DMS153 treated with DMSO at 0.1 percent for 48 hours (cell line): ENCODE measurements at regions not wholly inside any gene's neighbourhood (a gene's known extent, or its start where the extent isn't known, plus 50 kb on each side); places are given as distances from the start of the nearest gene placed in this dataset.

Experiments used
- DNase-seq: peaks from one replicate; lab custom pipeline; 2025; ENCODE audit not compliant: unreplicated experiment; lab: John Stamatoyannopoulos, UW

- no peak for DNase-seq
Measured at GRCh38 chr1:17929224-17929623, 174.1 kb downstream of the ACTL8 start.

GRCh38 chr1:17930635-17931034 lies 175.5 kb downstream of the ACTL8 start:
- no peak for DNase-seq

- no peak for DNase-seq
Measured at GRCh38 chr1:17932164-17932563, 175.4 kb upstream of the IGSF21 start.

GRCh38 chr1:17933501-17933900 lies 174.1 kb upstream of the IGSF21 start:
- DNase-seq, result no peak

- DNase-seq, result no peak
Measured at GRCh38 chr1:17933971-17934370, 173.6 kb upstream of the IGSF21 start.

- DNase-seq, result no peak
Measured at GRCh38 chr1:17935230-17935629, 172.4 kb upstream of the IGSF21 start.

- no peak for DNase-seq
Measured at GRCh38 chr1:17941431-17942189, 166.0 kb upstream of the IGSF21 start.

GRCh38 chr1:17943506-17943905 lies 164.1 kb upstream of the IGSF21 start:
- DNase-seq, result no peak

- no peak for DNase-seq
Measured at GRCh38 chr1:17944646-17945045, 163.0 kb upstream of the IGSF21 start.

- no peak for DNase-seq
Measured at GRCh38 chr1:17946434-17946833, 161.2 kb upstream of the IGSF21 start.

GRCh38 chr1:17948594-17948993 lies 159.0 kb upstream of the IGSF21 start:
- no peak for DNase-seq

- DNase-seq, result no peak
Measured at GRCh38 chr1:17949511-17949910, 158.1 kb upstream of the IGSF21 start.

GRCh38 chr1:17950728-17951127 lies 156.9 kb upstream of the IGSF21 start:
- no peak for DNase-seq

- no peak for DNase-seq
Measured at GRCh38 chr1:17952506-17952905, 155.1 kb upstream of the IGSF21 start.

GRCh38 chr1:17953921-17954320 lies 153.7 kb upstream of the IGSF21 start:
- DNase-seq, result no peak

GRCh38 chr1:17955302-17956285 lies 152.0 kb upstream of the IGSF21 start:
- no peak for DNase-seq

- no peak for DNase-seq
Measured at GRCh38 chr1:17957588-17958267, 149.9 kb upstream of the IGSF21 start.

- DNase-seq, result no peak
Measured at GRCh38 chr1:17958704-17959103, 148.9 kb upstream of the IGSF21 start.

- no peak for DNase-seq
Measured at GRCh38 chr1:17963513-17963912, 144.1 kb upstream of the IGSF21 start.

- no peak for DNase-seq
Measured at GRCh38 chr1:17965515-17966100, 142.0 kb upstream of the IGSF21 start.

GRCh38 chr1:17966341-17966740 lies 141.3 kb upstream of the IGSF21 start:
- no peak for DNase-seq
